Heart right ventricle (tissue), 16 donors: ENCODE measurements at regions not wholly inside any gene's neighbourhood (a gene's known extent, or its start where the extent isn't known, plus 50 kb on each side); places are given as distances from the start of the nearest gene placed in this dataset.

Source experiments
- ATAC-seq, 8 donors: fragments of 200-7000 bp; cut with Tn5 transposase; one replicate each; pipeline ENCODE4 v1.9.1; 2020; ENCODE audit warnings: mild to moderate bottlenecking in 8 of 8, moderate library complexity in 8 of 8, moderate number of reproducible peaks in 1 of 8
- DNase-seq, 2 donors: peaks; one replicate each; pipeline ENCODE4 v3.0.0-alpha.2; 2020
- H3K27ac ChIP-seq, 10 donors: fragments of 200-600 bp; sonication (generic) in 2 of 10; one replicate each; pipeline versions ENCODE4 v1.5.0 to v1.8.0; 2020 to 2022; ENCODE audit warnings: mild to moderate bottlenecking in 3 of 10
- H3K27me3 ChIP-seq, 7 donors: fragments of 200-600 bp; one replicate each; pipeline ENCODE4 v1.8.0; 2021 to 2022; ENCODE audit warnings: mild to moderate bottlenecking in 2 of 7
- H3K36me3 ChIP-seq, 9 donors: fragments of 200-600 bp; sonication (generic) in 1 of 9; one replicate each; pipeline versions ENCODE4 v1.5.0 to v1.8.0; 2020 to 2022; ENCODE audit warnings: mild to moderate bottlenecking in 2 of 9
- H3K4me1 ChIP-seq, 9 donors: fragments of 200-600 bp; sonication (generic) in 1 of 9; one replicate each; pipeline versions ENCODE4 v1.5.0 to v1.8.0; 2020 to 2022; ENCODE audit warnings: mild to moderate bottlenecking in 4 of 9
- H3K4me3 ChIP-seq, 10 donors: fragments of 200-600 bp; sonication (generic) in 2 of 10; one replicate each; pipeline versions ENCODE4 v1.5.0 to v1.8.0; 2020 to 2022; ENCODE audit warnings: mild to moderate bottlenecking in 7 of 10, moderate library complexity in 2 of 10
- H3K9me3 ChIP-seq, 11 donors: fragments of 200-600 bp in 10 of 11; sonication (generic) in 2 of 11; one replicate each; pipeline versions ENCODE4 v1.5.0 to v1.8.0; 2013 to 2022; ENCODE audit warnings: mild to moderate bottlenecking in 2 of 11, control low read depth in 1 of 11, moderate library complexity in 1 of 11
- CTCF ChIP-seq, 9 donors: fragments of 200-600 bp; sonication (generic) in 2 of 9; IDR thresholded peaks; one replicate each; pipeline versions ENCODE4 v1.5.0 to v1.8.0; 2021 to 2022; ENCODE audit warnings: antibody characterized with exemption in 9 of 9, mild to moderate bottlenecking in 5 of 9, moderate library complexity in 1 of 9
- WGBS, 2 donors: extraction: QIAGEN DNeasy Blood & Tissue Kit; methylation state at CpG; one replicate each; pipeline ENCODE4 v1.1.7; 2013; ENCODE audit warnings: inconsistent platforms in 1 of 2; 5-methylcytosine and 5-hydroxymethylcytosine counted together
- intact Hi-C, 10 donors: fragments of 100-400 bp; cut with DNase I; formaldehyde crosslinking; loops; one replicate each; pipeline versions ENCODE4 v1.11.1 to v1.14.2; 2022
- donor health status: Arrhythmogenic right ventricular cardiomyopathy.
- donor health status: ischemic (EF 13 %, LVEDD 7.1; RV severe dilation, severe dysfunction).
- donor health status: healthy with polysubstance abuse.
- donor health status: DM: no; HTN: yes; CAD: no.
- donor health status: DM: no; HTN: no; CAD: no.
- donor health status: ischemic (EF 25% LVEDD 6.9; RV normal size, moderate dysfunction).
- donor health status: ischemic (EF 25% LVEDD 5.7; RV mildly dilated, moderate dysfunction).
- donor health status: healthy.
- donor health status: DM: yes; HTN: yes; CAD: no.
- donor health status: Ischemic cardiomyopathy.
- donor health status: ischemic (EF 35%, LVEDD 5.7; RV mildly dilated, moderate dysfunction).
- donor health status: nonischemic (EF 11% LVEDD 7.7; RV severe dilation, severe dysfunction).
- donor health status: DM: yes; HTN: yes; CAD: no.
- donor health status: PGD.
- donor health status: ischemic (EF 29% LVEDD 5.4; RV normal size, mild dysfunction).
- donor health status: nonischemic (EF 23%, LVEDD 6.1; RV moderate dilation, normal function).

DNA sequence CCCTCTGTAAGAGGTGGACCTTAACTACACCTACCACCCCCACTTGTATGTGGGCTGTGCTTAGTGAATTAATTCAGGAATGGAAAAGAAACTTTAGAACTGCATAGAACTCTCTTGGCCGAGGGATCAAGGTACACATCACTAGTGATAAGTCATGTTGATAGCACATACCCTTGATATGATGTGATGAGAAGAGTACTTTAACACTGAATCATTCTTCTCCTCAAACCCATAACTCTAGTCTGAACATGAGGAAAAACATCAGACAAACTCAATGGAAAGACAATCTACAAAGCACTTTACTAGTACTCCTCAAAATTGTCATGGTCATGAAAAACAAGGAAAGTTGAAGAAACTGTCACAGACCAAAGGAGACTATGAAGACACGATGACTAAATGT lies 87.6 kb downstream of the P2RY1 start:
- Histone ChIP-seq H3K4me1 (no peaks in the 10 kb centered on the region), H3K36me3 (no peaks in the 10 kb centered on the region), H3K9me3 (no peaks in the 10 kb centered on the region), H3K27me3 (no peaks in the 10 kb centered on the region), H3K4me3 (no peak overlapping the region), H3K27ac (no peak overlapping the region)
- no peak for TF ChIP-seq CTCF (IDR thresholded peaks at IDR 0.05)
- intact Hi-C loops: no loop called here
- no peak for ATAC-seq
- WGBS, 2 donors: 79 to 89% methylated on average over 2 of the region's 2 CpGs
- no peak for DNase-seq

DNA sequence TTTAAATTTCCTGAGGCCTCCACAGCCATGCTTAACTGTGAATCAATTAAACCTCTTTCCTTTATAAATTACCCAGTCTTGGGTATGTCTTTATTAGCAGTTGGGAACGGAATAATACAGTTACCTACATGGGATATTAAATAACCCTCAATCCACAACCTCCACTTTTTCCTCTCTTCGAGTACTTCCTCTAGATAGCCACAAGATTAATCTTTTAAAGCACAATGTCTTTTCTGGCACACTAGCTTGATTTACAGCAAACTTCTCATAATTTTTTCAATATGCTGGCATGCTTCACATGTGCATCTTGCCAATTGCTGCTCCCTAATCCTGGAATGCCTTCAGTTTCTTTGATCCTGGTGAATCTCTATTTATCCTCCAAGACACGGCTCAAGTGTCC lies 92.2 kb downstream of the P2RY1 start:
- H3K27ac ChIP-seq: no peak overlapping the region
- intact Hi-C loops: no loop called here
- H3K36me3 ChIP-seq: no peaks in the 10 kb centered on the region
- TF ChIP-seq CTCF (IDR thresholded peaks at IDR 0.05): no peak
- ATAC-seq (no peak), DNase-seq (no peak)
- H3K4me1 ChIP-seq: no peaks in the 10 kb centered on the region
- H3K4me3 ChIP-seq: no peak overlapping the region
- H3K27me3 ChIP-seq: no peaks in the 10 kb centered on the region
- no peaks in the 10 kb centered on the region for H3K9me3 ChIP-seq
- 81 to 84% methylated on average over 3 of the region's 3 CpGs for WGBS, 2 donors

- 89% methylated on average over 2 of the region's 2 CpGs for WGBS, 2 donors
- Histone ChIP-seq H3K36me3 (no peaks in the 10 kb centered on the region), H3K27me3 (no peaks in the 10 kb centered on the region), H3K4me3 (no peak overlapping the region), H3K4me1 (no peaks in the 10 kb centered on the region), H3K9me3 (no peaks in the 10 kb centered on the region), H3K27ac (no peak overlapping the region)
- TF ChIP-seq CTCF (IDR thresholded peaks at IDR 0.05): no peak
- intact Hi-C loops: no loop called here
- DNase-seq: no peak
- ATAC-seq: no peak
Measured at GRCh38 chr3:152930516-152930915, 95.6 kb downstream of the P2RY1 start.

- H3K4me1 ChIP-seq: no peaks in the 10 kb centered on the region
- TF ChIP-seq CTCF (IDR thresholded peaks at IDR 0.05): peak in 6 of 9 donors; percentile 18 to 52 (median 44)
- no peaks in the 10 kb centered on the region for H3K9me3 ChIP-seq
- H3K36me3 ChIP-seq: no peaks in the 10 kb centered on the region
- H3K27ac ChIP-seq: no peak overlapping the region
- no peaks in the 10 kb centered on the region for H3K27me3 ChIP-seq
- WGBS, 2 donors: 36 to 57% methylated on average over 2 of the region's 2 CpGs
- peak in 1 of 8 donors; percentile 58 for ATAC-seq
- DNase-seq: no peak
- intact Hi-C loops: no loop called here
- no peak overlapping the region for H3K4me3 ChIP-seq
Measured at GRCh38 chr3:152937234-152937633, 102.3 kb downstream of the P2RY1 start.
